CD8-positive, alpha-beta memory T cell (primary cell): ENCODE measurements at regions not wholly inside any gene's neighbourhood (a gene's known extent, or its start where the extent isn't known, plus 50 kb on each side); places are given as distances from the start of the nearest gene placed in this dataset.

Source experiments
- CTCF ChIA-PET: fragments of 350-600 bp; sonication (Branson Sonifier 250); formaldehyde crosslinking; loops from one replicate; lab custom pipeline; 2021; ENCODE audit warnings: antibody characterized with exemption; lab: Charles Lee
- POLR2A ChIA-PET: fragments of 350-600 bp; sonication (Branson Sonifier 250); formaldehyde crosslinking; loops from one replicate; lab custom pipeline; 2021; ENCODE audit warnings: antibody characterized with exemption; lab: Charles Lee
- DNase-seq, 5 donors: peaks; one replicate each; pipeline versions ENCODE4 v3.0.0 to v3.0.0-alpha.2; 2020 to 2022; ENCODE audit warnings: mixed read lengths in 1 of 5
- H3K27ac ChIP-seq: one replicate; pipeline ENCODE4 v1.7.0; 2013; ENCODE audit warnings: low read depth, mild to moderate bottlenecking, low read length, moderate library complexity
- H3K27me3 ChIP-seq: 2 replicates; pipeline ENCODE4 v1.7.0; 2013; ENCODE audit warnings: low read length, mild to moderate bottlenecking; ENCODE audit not compliant: insufficient read depth, poor library complexity, severe bottlenecking
- H3K36me3 ChIP-seq: 2 replicates; pipeline ENCODE4 v1.7.0; 2013; ENCODE audit warnings: mild to moderate bottlenecking, low read length, moderate library complexity; ENCODE audit not compliant: insufficient read depth
- H3K4me1 ChIP-seq: 2 replicates; pipeline ENCODE4 v1.7.0; 2013; ENCODE audit warnings: mild to moderate bottlenecking, low read length, moderate library complexity; ENCODE audit not compliant: insufficient read depth
- H3K4me3 ChIP-seq: 2 replicates; pipeline ENCODE4 v1.7.0; 2013; ENCODE audit warnings: mild to moderate bottlenecking, low read length
- H3K9me3 ChIP-seq: 2 replicates; pipeline ENCODE4 v1.7.0; 2013; ENCODE audit warnings: mild to moderate bottlenecking, low read length
- H3K27ac Mint-ChIP-seq, 8 donors: one replicate each; pipeline ENCODE4 v1.8.0; 2020 to 2021; ENCODE audit warnings: mixed read lengths in 8 of 8, mild to moderate bottlenecking in 6 of 8, inconsistent platforms in 3 of 8, moderate library complexity in 3 of 8
- H3K27me3 Mint-ChIP-seq, 2 donors: one replicate each; pipeline ENCODE4 v1.8.0; 2020 to 2021; ENCODE audit warnings: mixed read lengths in 2 of 2, mild to moderate bottlenecking in 1 of 2, moderate library complexity in 1 of 2
- H3K36me3 Mint-ChIP-seq, 3 donors: one replicate each; pipeline ENCODE4 v1.8.0; 2020 to 2021; ENCODE audit warnings: mixed read lengths in 3 of 3, inconsistent platforms in 1 of 3, mild to moderate bottlenecking in 1 of 3
- H3K4me1 Mint-ChIP-seq, 3 donors: one replicate each; pipeline ENCODE4 v1.8.0; 2020 to 2021; ENCODE audit warnings: mixed read lengths in 3 of 3, inconsistent platforms in 1 of 3, mild to moderate bottlenecking in 1 of 3
- H3K4me3 Mint-ChIP-seq, 7 donors: one replicate each; pipeline ENCODE4 v1.8.0; 2020 to 2021; ENCODE audit warnings: mixed read lengths in 7 of 7, mild to moderate bottlenecking in 6 of 7, moderate library complexity in 4 of 7, inconsistent platforms in 2 of 7
- H3K9me3 Mint-ChIP-seq, 5 donors: one replicate each; pipeline ENCODE4 v1.8.0; 2020 to 2022; ENCODE audit warnings: mixed read lengths in 5 of 5, mild to moderate bottlenecking in 3 of 5, moderate library complexity in 2 of 5, inconsistent platforms in 1 of 5

DNA sequence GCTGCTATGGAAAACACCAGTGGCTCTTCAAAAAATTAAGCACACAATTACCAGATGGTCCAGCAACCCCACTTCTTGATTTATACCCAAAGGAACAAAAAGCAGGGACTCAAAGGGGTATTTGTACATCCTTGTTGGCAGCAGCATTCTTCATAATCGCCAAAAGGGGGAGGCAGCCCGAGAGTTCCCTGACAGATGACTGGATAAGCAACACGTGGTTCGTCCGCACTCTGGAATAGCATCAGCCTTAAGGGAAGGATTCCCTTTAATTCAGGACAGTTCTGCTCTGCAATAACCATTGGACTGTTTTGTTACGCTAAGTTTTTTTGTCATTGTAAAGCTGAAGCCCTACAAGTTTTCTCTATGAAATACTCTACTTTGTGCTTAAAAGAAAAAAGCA lies 76.7 kb upstream of the TWIST2 start:
- Histone ChIP-seq H3K9me3 (no peaks in the 10 kb centered on the region), H3K27ac (no peak overlapping the region), H3K4me3 (no peak overlapping the region), H3K36me3 (no peaks in the 10 kb centered on the region), H3K4me1 (no peaks in the 10 kb centered on the region), H3K27me3 (no peaks in the 10 kb centered on the region)
- ChIA-PET CTCF (no interaction called here), POLR2A (no interaction called here)
- H3K9me3 Mint-ChIP-seq = no peaks in the 10 kb centered on the region
- peaks cover 0 to 2% (median 0%) of the 10 kb centered on the region in 3 donors for H3K4me1 Mint-ChIP-seq
- no peak overlapping the region for H3K4me3 Mint-ChIP-seq
- no peak for DNase-seq
- peaks cover 19 to 53% of the 10 kb centered on the region in 2 donors for H3K27me3 Mint-ChIP-seq
- no peak overlapping the region for H3K27ac Mint-ChIP-seq
- no peaks in the 10 kb centered on the region for H3K36me3 Mint-ChIP-seq

DNA sequence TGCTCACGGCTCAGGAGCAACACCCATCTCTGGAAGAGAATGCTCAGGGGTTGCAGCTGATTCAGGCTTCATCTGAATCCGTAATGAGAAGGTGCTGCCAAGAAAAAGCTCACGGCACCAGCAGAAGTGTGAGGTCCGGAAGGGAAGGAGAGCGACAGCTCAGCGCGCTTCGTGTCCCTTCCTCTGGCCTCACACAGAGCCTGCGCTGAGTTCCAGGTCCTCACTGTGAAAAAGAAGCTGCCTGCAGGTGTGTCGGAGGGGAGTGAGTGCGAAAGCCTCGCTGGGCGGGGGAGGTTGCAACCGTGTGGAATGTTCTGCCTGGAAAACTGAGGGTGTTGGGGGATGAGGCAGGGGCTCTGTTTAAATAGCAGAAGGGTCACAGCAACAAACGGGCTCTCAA lies 76.2 kb upstream of the TWIST2 start:
- no peak overlapping the region for H3K27ac Mint-ChIP-seq
- H3K4me1 Mint-ChIP-seq = peaks cover 0 to 2% (median 0%) of the 10 kb centered on the region in 3 donors
- no peaks in the 10 kb centered on the region for H3K4me1 ChIP-seq
- H3K4me3 ChIP-seq = no peak overlapping the region
- H3K36me3 Mint-ChIP-seq = no peaks in the 10 kb centered on the region
- H3K4me3 Mint-ChIP-seq = no peak overlapping the region
- H3K27ac ChIP-seq = no peak overlapping the region
- H3K27me3 ChIP-seq = no peaks in the 10 kb centered on the region
- POLR2A ChIA-PET = no interaction called here
- no peaks in the 10 kb centered on the region for H3K36me3 ChIP-seq
- peaks cover 19 to 49% of the 10 kb centered on the region in 2 donors for H3K27me3 Mint-ChIP-seq
- H3K9me3 ChIP-seq = no peaks in the 10 kb centered on the region
- no peaks in the 10 kb centered on the region for H3K9me3 Mint-ChIP-seq
- DNase-seq = no peak
- CTCF ChIA-PET = no interaction called here

DNA sequence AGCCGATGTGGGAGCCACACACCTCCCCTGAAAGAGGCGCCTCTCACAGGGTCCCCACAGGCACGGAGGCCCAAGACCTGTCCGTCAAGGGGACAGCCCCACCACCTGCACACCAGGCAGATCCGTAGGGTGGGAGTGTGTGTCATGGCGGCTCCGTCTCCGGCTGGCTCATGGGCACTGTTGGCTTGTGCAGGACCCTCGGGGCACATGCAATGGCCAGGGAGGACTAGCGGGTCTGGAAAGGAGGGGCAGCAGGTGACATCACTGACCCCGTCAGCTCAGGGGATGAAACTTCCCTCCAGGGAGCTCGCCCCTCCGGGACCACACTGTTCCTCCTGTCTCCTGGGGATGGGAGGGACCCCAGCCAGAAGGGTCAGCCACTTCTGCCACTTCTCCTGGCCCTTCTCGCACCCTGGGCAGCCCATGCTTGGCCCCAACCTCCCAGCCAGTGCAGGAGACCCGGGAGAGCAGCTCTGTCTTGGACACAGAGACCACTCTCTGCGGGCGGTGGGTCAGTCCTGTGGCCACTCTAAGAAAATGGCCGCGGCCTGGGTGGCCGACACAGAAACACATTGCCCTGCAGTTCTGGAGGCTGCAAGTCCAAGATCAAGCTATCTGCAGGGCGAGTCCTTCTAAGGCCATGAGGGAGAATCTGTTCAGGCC lies 75.1 kb upstream of the TWIST2 start:
- no peak for DNase-seq
- Mint-ChIP-seq H3K4me1 (peaks cover 0 to 2% (median 0%) of the 10 kb centered on the region in 3 donors), H3K9me3 (no peaks in the 10 kb centered on the region), H3K36me3 (no peaks in the 10 kb centered on the region), H3K4me3 (no peak overlapping the region), H3K27ac (no peak overlapping the region), H3K27me3 (peaks cover 19 to 43% of the 10 kb centered on the region in 2 donors)
- no peak overlapping the region for H3K4me3 ChIP-seq
- H3K27ac ChIP-seq = no peak overlapping the region
- CTCF ChIA-PET = no interaction called here
- H3K9me3 ChIP-seq = no peaks in the 10 kb centered on the region
- H3K4me1 ChIP-seq = no peaks in the 10 kb centered on the region
- no peaks in the 10 kb centered on the region for H3K27me3 ChIP-seq
- H3K36me3 ChIP-seq = no peaks in the 10 kb centered on the region
- POLR2A ChIA-PET = no interaction called here

DNA sequence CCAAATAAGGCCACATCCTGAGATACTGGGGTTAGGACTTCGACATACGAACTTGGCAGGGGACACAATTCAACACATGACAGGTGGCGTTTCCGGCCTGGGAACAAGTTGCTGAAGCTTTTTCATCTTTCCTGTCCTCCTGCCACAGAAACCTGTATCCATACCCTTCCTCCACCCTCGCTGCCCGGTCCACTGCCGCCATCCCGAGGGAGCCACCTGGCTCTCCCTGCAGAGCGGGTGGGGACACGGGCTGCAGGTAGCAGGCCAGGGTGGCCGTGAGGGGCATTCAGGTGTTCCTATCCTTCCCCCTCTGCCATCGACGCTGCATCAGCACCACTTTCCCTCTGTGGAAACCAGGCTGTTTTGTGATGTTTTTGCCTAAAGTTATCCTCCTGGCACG lies 74.4 kb upstream of the TWIST2 start:
- H3K27me3 Mint-ChIP-seq = peaks cover 19 to 43% of the 10 kb centered on the region in 2 donors
- no peak overlapping the region for H3K4me3 ChIP-seq
- ChIA-PET POLR2A (no interaction called here), CTCF (no interaction called here)
- peaks cover 0 to 2% (median 0%) of the 10 kb centered on the region in 3 donors for H3K4me1 Mint-ChIP-seq
- no peaks in the 10 kb centered on the region for H3K4me1 ChIP-seq
- no peaks in the 10 kb centered on the region for H3K36me3 ChIP-seq
- H3K27me3 ChIP-seq = no peaks in the 10 kb centered on the region
- H3K27ac ChIP-seq = no peak overlapping the region
- H3K27ac Mint-ChIP-seq = no peak overlapping the region
- H3K36me3 Mint-ChIP-seq = no peaks in the 10 kb centered on the region
- DNase-seq = no peak
- H3K4me3 Mint-ChIP-seq = no peak overlapping the region
- no peaks in the 10 kb centered on the region for H3K9me3 ChIP-seq
- H3K9me3 Mint-ChIP-seq = no peaks in the 10 kb centered on the region

DNA sequence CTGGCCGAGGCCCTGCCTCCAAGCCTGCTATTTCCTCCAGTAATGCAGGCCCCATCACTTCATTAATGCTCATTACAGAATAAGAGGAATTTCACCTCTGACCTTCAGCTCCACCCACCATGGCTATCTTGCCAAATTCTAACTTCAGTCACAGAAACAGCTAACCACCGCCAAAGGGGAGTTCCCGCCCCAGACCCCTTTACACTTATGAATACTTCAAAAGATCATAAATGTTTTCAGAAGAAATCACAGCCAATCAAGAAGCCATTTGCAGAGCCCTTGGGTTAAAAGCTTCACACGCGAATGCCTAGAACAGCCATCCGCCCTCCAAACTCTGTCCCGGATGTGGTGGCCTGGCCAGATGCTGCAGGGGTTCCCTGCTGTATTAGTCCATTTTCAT lies 73.8 kb upstream of the TWIST2 start:
- no peaks in the 10 kb centered on the region for H3K9me3 ChIP-seq
- Mint-ChIP-seq H3K4me3 (no peak overlapping the region), H3K4me1 (peaks cover 0 to 2% (median 0%) of the 10 kb centered on the region in 3 donors), H3K27me3 (peaks cover 19 to 40% of the 10 kb centered on the region in 2 donors), H3K9me3 (no peaks in the 10 kb centered on the region), H3K36me3 (no peaks in the 10 kb centered on the region), H3K27ac (no peak overlapping the region)
- H3K27ac ChIP-seq = no peak overlapping the region
- H3K36me3 ChIP-seq = no peaks in the 10 kb centered on the region
- H3K4me1 ChIP-seq = no peaks in the 10 kb centered on the region
- no peak for DNase-seq
- H3K4me3 ChIP-seq = no peak overlapping the region
- ChIA-PET POLR2A (no interaction called here), CTCF (no interaction called here)
- no peaks in the 10 kb centered on the region for H3K27me3 ChIP-seq

DNA sequence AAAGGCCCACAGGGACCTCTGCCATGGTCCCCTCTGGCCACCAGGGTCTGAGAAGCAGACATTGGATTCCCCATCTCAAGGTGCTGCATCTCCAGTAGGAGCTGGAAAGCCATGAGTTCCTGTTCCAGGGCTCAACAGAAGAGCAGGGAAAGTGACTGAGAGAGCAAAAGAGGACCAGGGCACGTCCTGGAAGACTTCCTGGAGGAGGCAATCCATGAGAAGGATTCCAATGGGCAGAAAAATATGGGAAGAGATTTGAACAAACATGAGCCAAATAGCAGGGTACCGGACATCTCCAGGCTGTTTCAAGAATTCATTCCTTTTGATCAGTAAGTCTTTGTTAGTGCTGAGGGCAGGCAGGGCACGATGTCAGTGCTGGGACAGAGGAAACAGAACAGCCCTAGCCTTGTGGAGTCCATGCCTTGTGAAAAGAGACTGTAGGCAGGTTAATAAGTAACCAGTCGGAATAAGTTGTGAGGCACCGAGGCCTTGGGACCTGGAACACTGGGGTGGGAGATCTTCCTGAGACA lies 72.8 kb upstream of the TWIST2 start:
- H3K27ac Mint-ChIP-seq = no peak overlapping the region
- CTCF ChIA-PET = no interaction called here
- H3K27me3 Mint-ChIP-seq = peaks cover 17 to 39% of the 10 kb centered on the region in 2 donors
- no peaks in the 10 kb centered on the region for H3K4me1 ChIP-seq
- DNase-seq = no peak
- no peaks in the 10 kb centered on the region for H3K36me3 Mint-ChIP-seq
- H3K9me3 ChIP-seq = no peaks in the 10 kb centered on the region
- no peak overlapping the region for H3K4me3 ChIP-seq
- H3K4me3 Mint-ChIP-seq = no peak overlapping the region
- no peaks in the 10 kb centered on the region for H3K9me3 Mint-ChIP-seq
- H3K36me3 ChIP-seq = no peaks in the 10 kb centered on the region
- no peaks in the 10 kb centered on the region for H3K27me3 ChIP-seq
- no peak overlapping the region for H3K27ac ChIP-seq
- POLR2A ChIA-PET = no interaction called here
- H3K4me1 Mint-ChIP-seq = peaks cover 0 to 2% (median 0%) of the 10 kb centered on the region in 3 donors

DNA sequence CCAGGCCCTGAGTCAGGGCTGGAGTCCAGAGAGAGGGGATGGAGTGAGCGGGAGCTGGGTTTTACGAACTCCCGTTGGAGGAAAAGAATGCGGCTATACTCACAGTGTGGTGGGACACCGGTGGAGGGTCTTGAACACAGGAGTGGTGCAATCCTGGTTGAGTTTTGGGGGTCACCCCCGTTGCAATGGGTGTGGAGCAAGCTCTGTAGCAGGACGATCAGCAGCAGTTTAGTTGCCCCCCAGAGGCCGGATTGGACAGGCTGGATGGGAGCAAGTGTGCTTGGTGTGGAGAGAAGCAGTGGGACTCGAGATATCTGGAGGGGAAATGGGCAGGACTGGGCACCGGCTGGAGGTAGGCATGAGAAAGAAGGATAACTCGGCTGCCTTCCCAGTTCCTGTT lies 72.3 kb upstream of the TWIST2 start:
- Mint-ChIP-seq H3K36me3 (no peaks in the 10 kb centered on the region), H3K27ac (no peak overlapping the region), H3K27me3 (peaks cover 17 to 35% of the 10 kb centered on the region in 2 donors), H3K4me1 (peaks cover 0 to 2% (median 0%) of the 10 kb centered on the region in 3 donors), H3K4me3 (peak overlapping the region in 1 of 7 donors; percentile 23), H3K9me3 (no peaks in the 10 kb centered on the region)
- H3K9me3 ChIP-seq = no peaks in the 10 kb centered on the region
- H3K4me1 ChIP-seq = no peaks in the 10 kb centered on the region
- no peaks in the 10 kb centered on the region for H3K36me3 ChIP-seq
- ChIA-PET CTCF (no interaction called here), POLR2A (no interaction called here)
- H3K27me3 ChIP-seq = no peaks in the 10 kb centered on the region
- no peak for DNase-seq
- no peak overlapping the region for H3K4me3 ChIP-seq
- no peak overlapping the region for H3K27ac ChIP-seq

DNA sequence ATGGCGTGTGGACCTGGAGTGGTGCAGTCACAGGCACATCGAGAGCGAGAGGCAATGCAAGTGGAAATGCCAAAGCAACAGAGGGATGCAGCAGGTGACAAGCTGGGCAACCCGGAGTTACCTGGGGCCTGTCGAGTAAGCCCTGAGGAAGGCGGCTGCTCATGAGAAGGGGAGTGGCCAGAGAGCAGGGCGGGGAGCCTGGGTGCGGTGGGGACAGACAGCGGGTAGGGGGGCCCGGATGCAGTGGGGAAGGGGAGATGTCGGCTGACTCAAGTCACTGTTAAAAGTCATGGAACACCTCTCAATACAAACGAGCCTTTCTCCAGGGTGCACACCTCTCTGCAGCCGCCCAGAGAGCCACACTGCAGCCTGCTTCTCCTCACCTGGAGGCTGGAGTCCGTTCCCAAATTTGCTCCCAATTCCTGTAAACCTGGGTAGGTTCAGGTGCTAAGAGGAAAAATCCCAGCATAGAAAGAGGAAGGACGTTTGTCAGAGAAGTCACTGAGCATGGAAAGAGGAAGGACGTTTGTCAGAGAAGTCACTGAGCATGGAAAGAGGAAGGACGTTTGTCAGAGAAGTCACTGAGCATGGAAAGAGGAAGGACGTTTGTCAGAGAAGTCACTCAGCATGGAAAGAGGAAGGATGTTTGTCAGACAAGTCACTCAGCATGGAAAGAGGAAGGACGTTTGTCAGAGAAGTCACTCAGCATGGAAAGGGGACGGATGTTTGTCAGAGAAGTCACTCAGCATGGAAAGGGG lies 71.7 kb upstream of the TWIST2 start:
- Mint-ChIP-seq H3K27ac (no peak overlapping the region), H3K27me3 (peaks cover 17 to 37% of the 10 kb centered on the region in 2 donors), H3K4me3 (no peak overlapping the region), H3K4me1 (peaks cover 0 to 2% (median 0%) of the 10 kb centered on the region in 3 donors), H3K9me3 (peaks cover 0 to under 1% (median 0%) of the 10 kb centered on the region in 5 donors), H3K36me3 (peaks cover 0 to 1% (median 0%) of the 10 kb centered on the region in 3 donors)
- ChIA-PET CTCF (no interaction called here), POLR2A (no interaction called here)
- Histone ChIP-seq H3K27ac (no peak overlapping the region), H3K9me3 (no peaks in the 10 kb centered on the region), H3K36me3 (no peaks in the 10 kb centered on the region), H3K4me3 (no peak overlapping the region), H3K27me3 (no peaks in the 10 kb centered on the region), H3K4me1 (no peaks in the 10 kb centered on the region)
- no peak for DNase-seq
